ENCODE measurements at regions not wholly inside any gene's neighbourhood (a gene's known extent, or its start where the extent isn't known, plus 50 kb on each side); places are given as distances from the start of the nearest gene placed in this dataset.
A peak's percentile ranks its signal among the peaks of the same experiment; 100 is the strongest.

- H3K27me3 ChIP-seq = no peaks in the 10 kb centered on the region
- no peak for TF ChIP-seq CTCF (IDR thresholded peaks at IDR 0.05)
- H3K9me3 ChIP-seq = no peaks in the 10 kb centered on the region
- H3K4me1 ChIP-seq (ENCODE audit: control insufficient read depth in 1 of 2, insufficient read depth in 1 of 2, low read depth in 1 of 2, low read length in 1 of 2) = no peaks in the 10 kb centered on the region
- H3K4me3 ChIP-seq (ENCODE audit: low read depth in 1 of 2, low read length in 1 of 2) = no peak overlapping the region
- H3K36me3 ChIP-seq = no peaks in the 10 kb centered on the region
- no peak overlapping the region for H3K27ac ChIP-seq
Measured at GRCh38 chr2:129866391-129866790, 113.1 kb upstream of the RAB6C start.

- Histone ChIP-seq H3K27me3 (no peaks in the 10 kb centered on the region), H3K9me3 (no peaks in the 10 kb centered on the region), H3K27ac (no peak overlapping the region), H3K36me3 (no peaks in the 10 kb centered on the region), H3K4me3 (ENCODE audit: low read depth in 1 of 2, low read length in 1 of 2) (no peak overlapping the region), H3K4me1 (ENCODE audit: control insufficient read depth in 1 of 2, insufficient read depth in 1 of 2, low read depth in 1 of 2, low read length in 1 of 2) (no peaks in the 10 kb centered on the region)
- no peak for TF ChIP-seq CTCF (IDR thresholded peaks at IDR 0.05)
Measured at GRCh38 chr2:129868151-129868550, 111.3 kb upstream of the RAB6C start.

- Histone ChIP-seq H3K4me1 (ENCODE audit: control insufficient read depth in 1 of 2, insufficient read depth in 1 of 2, low read depth in 1 of 2, low read length in 1 of 2) (no peaks in the 10 kb centered on the region), H3K27ac (no peak overlapping the region), H3K36me3 (no peaks in the 10 kb centered on the region), H3K9me3 (no peaks in the 10 kb centered on the region), H3K4me3 (ENCODE audit: low read depth in 1 of 2, low read length in 1 of 2) (no peak overlapping the region), H3K27me3 (no peaks in the 10 kb centered on the region)
- no peak for TF ChIP-seq CTCF (IDR thresholded peaks at IDR 0.05)
Measured at GRCh38 chr2:129870685-129871241, 108.7 kb upstream of the RAB6C start.

- Histone ChIP-seq H3K9me3 (no peaks in the 10 kb centered on the region), H3K36me3 (no peaks in the 10 kb centered on the region), H3K4me3 (ENCODE audit: low read depth in 1 of 2, low read length in 1 of 2) (no peak overlapping the region), H3K27ac (no peak overlapping the region), H3K4me1 (ENCODE audit: control insufficient read depth in 1 of 2, insufficient read depth in 1 of 2, low read depth in 1 of 2, low read length in 1 of 2) (peaks cover 6 to 7% of the 10 kb centered on the region in 2 experiments), H3K27me3 (peaks cover 7% of the 10 kb centered on the region)
- TF ChIP-seq CTCF (IDR thresholded peaks at IDR 0.05) = no peak
Measured at GRCh38 chr2:129872446-129872845, 107.0 kb upstream of the RAB6C start.

- Histone ChIP-seq H3K4me3 (ENCODE audit: low read depth in 1 of 2, low read length in 1 of 2) (peak overlapping the region in 1 of 2 experiments; percentile 63), H3K27me3 (peaks cover 19% of the 10 kb centered on the region), H3K27ac (no peak overlapping the region), H3K4me1 (ENCODE audit: control insufficient read depth in 1 of 2, insufficient read depth in 1 of 2, low read depth in 1 of 2, low read length in 1 of 2) (peaks cover 6 to 7% of the 10 kb centered on the region in 2 experiments), H3K9me3 (no peaks in the 10 kb centered on the region), H3K36me3 (no peaks in the 10 kb centered on the region)
- TF ChIP-seq CTCF (IDR thresholded peaks at IDR 0.05) = no peak
Measured at GRCh38 chr2:129876541-129876940, 102.9 kb upstream of the RAB6C start.
